Right lobe of liver (tissue), 4 donors: ENCODE measurements at regions not wholly inside any gene's neighbourhood (a gene's known extent, or its start where the extent isn't known, plus 50 kb on each side); places are given as distances from the start of the nearest gene placed in this dataset.

Experiments
- CTCF ChIP-seq, 4 donors: fragments of 200-600 bp in 3 of 4; fragments of 450-650 bp in 1 of 4; IDR thresholded peaks; one replicate each; pipeline versions ENCODE4 v1.5.1 to v1.8.0; 2016 to 2022; ENCODE audit warnings: antibody characterized with exemption in 4 of 4, mild to moderate bottlenecking in 2 of 4
- POLR2A ChIP-seq: fragments of 450-650 bp; IDR thresholded peaks from one replicate; pipeline ENCODE4 v1.6.1; 2017; ENCODE audit warnings: antibody characterized with exemption, mild to moderate bottlenecking
- donor health status: DM: no; HTN: no; CAD: no.
- donor health status: DM: no; HTN: no; CAD: no.
- donor health status: DM: no; HTN: yes; CAD: no.

- TF ChIP-seq POLR2A = no peak
- TF ChIP-seq CTCF (IDR thresholded peaks at IDR 0.05) = no peak
Observed at GRCh38 chr12:94012590-94012989, 135.8 kb upstream of the PLXNC1 start.
